ENCODE measurements at regions not wholly inside any gene's neighbourhood (a gene's known extent, or its start where the extent isn't known, plus 50 kb on each side); places are given as distances from the start of the nearest gene placed in this dataset.

- Histone ChIP-seq H3K27ac (no peak overlapping the region), H2AFZ (ENCODE audit: low read depth) (no peak overlapping the region)
Measured at GRCh38 chr6:110033101-110033500, 55.0 kb downstream of the GPR6 start.

GRCh38 chr6:110033749-110034666 is 55.9 kb downstream of the GPR6 start:
- no peak for TF ChIP-seq CTCF (conservative IDR thresholded peaks at IDR 0.05; ENCODE audit: low read depth, low read length)
- no peaks in the 10 kb centered on the region for H3K36me3 ChIP-seq (ENCODE audit: insufficient read depth)
- no peaks in the 10 kb centered on the region for H4K20me1 ChIP-seq (ENCODE audit: insufficient read depth)
- H3K9ac ChIP-seq: no peak overlapping the region
- H2AFZ ChIP-seq (ENCODE audit: low read depth): no peak overlapping the region
- no peak overlapping the region for H3K4me2 ChIP-seq
- H3K27me3 ChIP-seq (ENCODE audit: insufficient read depth, low read depth): no peaks in the 10 kb centered on the region
- no peaks in the 10 kb centered on the region for H3K4me1 ChIP-seq (ENCODE audit: low read depth, poor library complexity, severe bottlenecking)
- H3K4me3 ChIP-seq (IDR thresholded peaks at IDR 0.05; ENCODE audit: insufficient read depth, low read depth, low read length): no peak overlapping the region
- H3K79me2 ChIP-seq (ENCODE audit: insufficient read depth, low read depth): no peaks in the 10 kb centered on the region
- H3K27ac ChIP-seq: no peak overlapping the region

More at GRCh38 chr6:110033101-110033500, 55.0 kb downstream of the GPR6 start:
- no peaks in the 10 kb centered on the region for H3K36me3 ChIP-seq (ENCODE audit: insufficient read depth)
- no peaks in the 10 kb centered on the region for H3K27me3 ChIP-seq (ENCODE audit: insufficient read depth, low read depth)
- H3K79me2 ChIP-seq (ENCODE audit: insufficient read depth, low read depth): no peaks in the 10 kb centered on the region
- no peak overlapping the region for H3K4me3 ChIP-seq (IDR thresholded peaks at IDR 0.05; ENCODE audit: insufficient read depth, low read depth, low read length)
- no peaks in the 10 kb centered on the region for H3K4me1 ChIP-seq (ENCODE audit: low read depth, poor library complexity, severe bottlenecking)
- no peaks in the 10 kb centered on the region for H4K20me1 ChIP-seq (ENCODE audit: insufficient read depth)
- H3K9ac ChIP-seq: no peak overlapping the region
- no peak overlapping the region for H3K4me2 ChIP-seq
- TF ChIP-seq CTCF (conservative IDR thresholded peaks at IDR 0.05; ENCODE audit: low read depth, low read length): no peak

GRCh38 chr6:110034667-110035036 is 56.5 kb downstream of the GPR6 start:
- no peak overlapping the region for H3K4me2 ChIP-seq
- H3K9ac ChIP-seq: no peak overlapping the region
- H3K36me3 ChIP-seq (ENCODE audit: insufficient read depth): no peaks in the 10 kb centered on the region
- H3K27ac ChIP-seq: no peak overlapping the region
- no peaks in the 10 kb centered on the region for H4K20me1 ChIP-seq (ENCODE audit: insufficient read depth)
- H3K4me3 ChIP-seq (IDR thresholded peaks at IDR 0.05; ENCODE audit: insufficient read depth, low read depth, low read length): no peak overlapping the region
- no peaks in the 10 kb centered on the region for H3K79me2 ChIP-seq (ENCODE audit: insufficient read depth, low read depth)
- H3K27me3 ChIP-seq (ENCODE audit: insufficient read depth, low read depth): no peaks in the 10 kb centered on the region
- H2AFZ ChIP-seq (ENCODE audit: low read depth): no peak overlapping the region
- no peak for TF ChIP-seq CTCF (conservative IDR thresholded peaks at IDR 0.05; ENCODE audit: low read depth, low read length)
- no peaks in the 10 kb centered on the region for H3K4me1 ChIP-seq (ENCODE audit: low read depth, poor library complexity, severe bottlenecking)

- no peak overlapping the region for H2AFZ ChIP-seq (ENCODE audit: low read depth)
- H3K4me3 ChIP-seq (IDR thresholded peaks at IDR 0.05; ENCODE audit: insufficient read depth, low read depth, low read length): no peak overlapping the region
- H3K4me1 ChIP-seq (ENCODE audit: low read depth, poor library complexity, severe bottlenecking): no peaks in the 10 kb centered on the region
- no peaks in the 10 kb centered on the region for H4K20me1 ChIP-seq (ENCODE audit: insufficient read depth)
- no peak overlapping the region for H3K4me2 ChIP-seq
- no peaks in the 10 kb centered on the region for H3K79me2 ChIP-seq (ENCODE audit: insufficient read depth, low read depth)
- H3K36me3 ChIP-seq (ENCODE audit: insufficient read depth): no peaks in the 10 kb centered on the region
- H3K9ac ChIP-seq: no peak overlapping the region
- no peak for TF ChIP-seq CTCF (conservative IDR thresholded peaks at IDR 0.05; ENCODE audit: low read depth, low read length)
- H3K27ac ChIP-seq: no peak overlapping the region
- H3K27me3 ChIP-seq (ENCODE audit: insufficient read depth, low read depth): no peaks in the 10 kb centered on the region
Measured at GRCh38 chr6:110035321-110035720, 57.2 kb downstream of the GPR6 start.

Data from KMS-11 (cell line).